Amygdala (tissue), 56 donors: ENCODE measurements at regions not wholly inside any gene's neighbourhood (a gene's known extent, or its start where the extent isn't known, plus 50 kb on each side); places are given as distances from the start of the nearest gene placed in this dataset.

ENCODE experiments used
- DNase-seq, 56 donors: peaks; one replicate each; lab custom pipeline; 2025; lab: John Stamatoyannopoulos, UW

DNA sequence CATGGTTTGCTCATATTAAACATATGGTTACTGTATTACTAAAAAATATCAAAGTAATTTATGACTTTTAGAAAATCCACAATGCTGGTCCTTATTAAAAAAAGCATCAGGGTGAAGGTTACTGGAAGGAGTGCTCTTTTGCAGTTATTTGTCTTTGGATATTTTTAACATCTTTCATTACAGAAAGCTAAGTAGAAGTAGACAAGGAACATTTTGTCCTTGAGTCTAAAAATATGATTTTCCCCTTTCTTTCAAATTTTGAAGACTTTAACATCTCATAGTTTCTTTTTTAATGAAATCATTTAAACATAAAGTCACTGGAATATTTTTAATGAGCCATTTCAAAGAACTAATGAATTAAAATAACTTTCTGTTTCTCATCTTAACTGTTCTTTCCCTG is 110.1 kb upstream of the TNS3 start:
- no peak for DNase-seq

DNA sequence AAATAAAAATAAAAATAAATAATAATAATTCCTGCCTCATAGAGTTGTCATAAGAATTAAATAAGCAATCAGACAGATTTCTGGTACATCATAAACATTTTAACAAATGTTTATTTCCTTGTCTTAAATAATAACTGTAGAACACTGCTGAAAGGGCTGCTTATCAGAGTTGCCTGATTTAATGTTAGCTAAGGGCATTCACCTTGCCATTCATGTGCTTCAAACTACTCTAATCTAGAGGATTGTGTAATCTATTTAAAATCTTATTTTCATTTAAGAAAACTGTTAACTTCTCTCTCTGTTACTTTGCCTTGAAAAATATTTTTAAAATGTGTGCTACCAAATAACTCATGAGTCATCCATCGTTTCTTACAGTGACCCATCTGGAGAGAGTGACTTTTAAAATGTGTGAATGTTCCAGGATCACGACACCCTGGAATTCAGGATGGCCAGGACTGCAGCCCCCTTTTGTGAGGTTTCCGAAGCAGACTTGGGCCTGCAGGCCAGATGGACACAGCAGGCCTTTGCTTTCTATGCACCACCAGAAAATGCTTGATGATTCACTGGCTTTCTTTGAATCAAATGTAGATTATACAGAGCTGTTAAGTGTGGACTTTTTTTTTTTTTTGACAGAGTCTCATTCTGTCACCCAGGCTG is 109.1 kb upstream of the TNS3 start:
- DNase-seq = peak in 2 of 56 donors; percentile 21 to 22

DNA sequence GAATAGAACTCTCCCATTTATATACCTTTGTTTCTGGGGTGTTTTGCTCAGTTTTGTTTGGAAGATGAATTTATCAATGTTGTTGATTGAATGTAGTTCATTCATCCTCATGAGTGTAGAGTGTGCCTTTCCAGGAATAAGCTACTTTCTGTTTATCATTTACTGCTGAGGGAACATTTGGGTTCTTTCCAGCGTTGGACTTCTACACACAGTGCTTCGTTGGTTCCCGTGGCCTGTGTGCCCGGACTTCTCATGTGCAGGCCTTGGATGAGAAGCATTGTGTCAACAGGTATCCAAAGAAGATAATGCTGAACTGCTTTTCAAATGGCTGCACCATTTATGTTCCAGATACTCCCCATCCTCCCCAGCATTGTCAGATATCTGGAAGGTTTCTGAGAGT is 107.6 kb upstream of the TNS3 start:
- DNase-seq = peak in 4 of 56 donors; percentile 3 to 19 (median 6)

DNA sequence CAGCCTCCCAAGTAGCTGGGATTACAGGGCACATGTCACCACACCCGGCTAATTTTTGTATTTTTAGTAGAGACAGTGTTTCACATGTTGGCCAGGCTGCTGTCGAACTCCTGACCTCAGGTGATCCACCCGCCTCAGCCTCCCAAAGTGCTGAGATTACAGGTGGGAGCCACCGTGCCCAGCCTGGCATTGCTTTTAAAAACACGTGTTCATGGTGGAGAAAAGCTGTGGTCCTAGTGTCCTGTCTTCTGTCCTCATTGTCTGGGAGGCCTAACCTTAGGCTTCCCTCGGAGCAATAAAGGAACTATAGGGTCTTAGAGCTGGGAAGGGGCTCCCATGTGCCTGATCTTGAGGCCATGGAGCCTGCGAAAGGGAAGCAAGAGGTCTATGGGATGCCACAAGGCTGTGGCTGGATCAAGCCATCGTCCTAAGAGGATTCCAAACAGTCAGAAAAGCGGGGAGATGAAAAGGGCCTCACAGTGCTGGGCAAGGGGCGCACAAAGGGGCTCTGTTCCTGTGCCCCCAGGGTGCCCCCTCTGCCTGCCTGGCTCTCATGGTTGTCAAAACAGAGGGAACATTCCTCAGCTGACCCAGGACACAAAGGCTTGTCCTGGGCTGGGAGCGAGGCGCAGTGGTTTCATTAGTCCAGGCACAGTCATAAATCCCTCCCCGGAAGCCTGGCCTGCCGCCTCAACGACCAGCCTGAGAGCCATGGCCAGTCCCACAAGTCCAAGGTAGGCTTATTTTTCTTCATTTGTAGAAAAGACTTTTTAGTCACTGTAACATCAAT is 106.6 kb upstream of the TNS3 start:
- DNase-seq = peak in 28 of 56 donors; percentile 4 to 47 (median 25)

DNA sequence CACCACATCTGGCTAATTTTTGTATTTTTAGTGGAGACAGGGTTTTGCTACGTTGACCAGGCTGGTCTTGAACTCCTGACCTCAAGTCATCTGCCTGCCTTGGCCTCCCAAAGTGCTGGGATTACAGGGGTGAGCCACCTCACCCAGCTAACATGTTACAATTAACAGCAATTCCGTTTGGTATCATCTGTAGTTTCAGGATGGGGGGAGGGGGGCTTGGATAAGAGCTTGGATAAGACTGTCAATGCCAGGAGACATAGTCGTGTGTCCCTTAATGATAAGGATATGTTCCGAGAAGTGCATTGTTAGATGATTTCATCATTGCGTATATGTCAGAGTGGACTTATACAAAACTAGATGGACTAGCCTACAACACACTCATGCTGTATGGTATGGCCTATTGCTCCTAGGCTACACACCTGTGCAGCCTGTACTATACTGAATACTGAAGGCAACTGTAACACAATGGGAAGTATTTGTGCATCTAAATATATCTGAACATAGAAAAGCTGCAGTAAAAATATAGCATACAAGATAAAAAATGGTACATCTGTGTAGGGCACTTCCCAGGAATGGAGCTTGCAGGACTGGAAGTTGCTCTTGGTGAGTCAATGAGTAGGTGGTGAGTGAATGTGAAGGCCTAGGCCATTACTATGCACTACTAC is 103.9 kb upstream of the TNS3 start:
- DNase-seq = no peak

DNA sequence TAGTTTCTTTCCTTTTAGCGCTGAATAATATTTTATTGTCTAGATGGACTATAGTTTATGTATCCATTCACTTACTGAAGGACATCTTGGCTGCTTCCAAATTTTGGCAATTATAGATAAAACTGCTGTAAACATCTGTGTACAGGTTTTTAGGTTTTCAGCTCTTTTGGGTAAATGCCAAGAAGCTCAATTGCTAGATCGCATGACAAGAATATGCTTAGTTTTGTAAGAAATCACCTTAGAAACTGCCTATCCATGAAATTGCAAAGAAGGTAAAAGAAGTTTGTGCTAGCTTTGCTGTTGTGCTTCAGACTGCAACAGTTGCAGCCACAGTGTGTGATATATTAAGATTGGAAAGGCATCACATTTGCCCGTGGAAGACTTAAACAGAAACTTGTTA is 103.2 kb upstream of the TNS3 start:
- no peak for DNase-seq

DNA sequence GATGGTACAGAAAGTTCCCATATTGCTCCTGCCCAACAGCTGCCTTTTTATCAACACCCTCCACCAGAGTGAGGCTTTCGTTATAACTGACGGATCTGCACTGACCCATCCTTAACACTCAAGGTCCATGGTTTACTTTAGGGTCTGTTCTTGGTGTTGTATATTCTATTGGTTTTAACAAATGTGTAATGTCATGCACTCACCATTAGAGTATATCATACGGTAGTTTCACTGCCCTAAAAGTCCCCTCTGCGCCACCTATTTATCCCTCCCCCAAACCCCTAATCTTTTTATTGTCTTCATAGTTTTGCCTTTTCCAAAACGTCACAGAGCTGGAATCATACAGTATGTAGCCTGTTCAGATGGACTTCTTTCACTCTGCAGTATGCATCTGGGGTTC is 102.8 kb upstream of the TNS3 start:
- no peak for DNase-seq

DNA sequence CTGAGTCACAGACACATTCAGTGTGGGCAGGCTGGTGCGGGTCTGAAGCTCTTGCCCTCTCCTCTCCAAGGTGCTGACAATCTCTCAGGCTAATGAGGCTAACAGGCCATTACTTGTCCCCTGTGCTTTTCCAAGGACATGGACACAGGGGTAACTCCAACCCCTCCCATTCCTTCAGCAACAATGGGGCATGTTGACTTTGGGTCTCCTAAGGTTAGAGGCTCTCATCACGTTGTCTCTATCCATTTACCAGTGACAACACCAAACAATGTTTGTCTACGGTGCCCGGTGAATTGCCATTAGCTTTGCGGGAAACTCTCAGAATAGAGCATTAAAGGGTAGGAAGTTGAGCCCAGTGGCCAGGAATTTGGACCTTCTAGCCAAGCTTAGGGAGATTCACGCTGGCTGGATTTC is 101.6 kb upstream of the TNS3 start:
- DNase-seq = no peak

DNA sequence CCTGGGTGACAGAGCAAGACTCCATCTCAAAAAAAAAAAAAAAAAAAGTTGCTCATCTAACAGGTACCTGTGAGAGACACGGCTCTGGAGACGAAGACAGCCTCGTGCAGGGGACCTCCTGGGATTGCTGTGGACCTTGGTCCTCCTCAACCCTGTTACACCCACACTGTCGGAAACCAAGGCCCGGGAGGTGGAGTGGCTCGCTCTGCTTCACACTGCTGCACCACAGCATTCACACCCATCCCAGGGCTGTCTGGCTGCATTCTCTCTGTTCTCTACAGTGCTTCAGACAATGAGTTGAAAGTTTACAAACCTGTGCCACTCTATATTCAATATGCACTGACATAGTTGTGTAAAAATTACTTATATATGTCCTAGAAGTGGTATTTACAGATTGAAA is 101.0 kb upstream of the TNS3 start:
- no peak for DNase-seq

DNA sequence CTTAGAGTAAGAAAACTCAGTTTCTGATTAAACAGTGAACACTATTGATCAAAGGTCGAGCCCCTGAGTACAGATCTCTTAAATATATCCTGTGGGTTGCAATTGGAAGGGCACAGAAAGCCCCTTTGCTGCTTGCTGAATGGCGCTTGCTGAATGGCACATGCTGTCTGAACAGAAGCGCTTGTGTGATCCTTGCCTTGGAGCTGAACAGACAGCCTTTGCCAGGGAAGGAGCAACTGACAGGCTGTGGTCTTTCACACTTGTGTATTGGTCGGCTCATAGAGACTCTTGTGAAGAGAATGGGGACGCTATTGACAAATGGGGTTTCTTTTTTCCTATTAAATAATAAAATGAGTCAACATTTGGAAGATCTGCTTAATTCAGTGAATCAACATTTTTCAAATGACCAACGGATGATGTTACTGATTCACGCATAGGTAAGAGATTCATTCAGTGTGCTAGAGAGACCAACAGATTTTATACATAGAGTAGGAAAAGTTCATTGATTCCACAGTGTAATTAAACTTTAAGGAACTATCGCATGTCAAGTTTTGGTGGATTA is 99.4 kb upstream of the TNS3 start:
- DNase-seq = peak in 8 of 56 donors; percentile 12 to 25 (median 18)

DNA sequence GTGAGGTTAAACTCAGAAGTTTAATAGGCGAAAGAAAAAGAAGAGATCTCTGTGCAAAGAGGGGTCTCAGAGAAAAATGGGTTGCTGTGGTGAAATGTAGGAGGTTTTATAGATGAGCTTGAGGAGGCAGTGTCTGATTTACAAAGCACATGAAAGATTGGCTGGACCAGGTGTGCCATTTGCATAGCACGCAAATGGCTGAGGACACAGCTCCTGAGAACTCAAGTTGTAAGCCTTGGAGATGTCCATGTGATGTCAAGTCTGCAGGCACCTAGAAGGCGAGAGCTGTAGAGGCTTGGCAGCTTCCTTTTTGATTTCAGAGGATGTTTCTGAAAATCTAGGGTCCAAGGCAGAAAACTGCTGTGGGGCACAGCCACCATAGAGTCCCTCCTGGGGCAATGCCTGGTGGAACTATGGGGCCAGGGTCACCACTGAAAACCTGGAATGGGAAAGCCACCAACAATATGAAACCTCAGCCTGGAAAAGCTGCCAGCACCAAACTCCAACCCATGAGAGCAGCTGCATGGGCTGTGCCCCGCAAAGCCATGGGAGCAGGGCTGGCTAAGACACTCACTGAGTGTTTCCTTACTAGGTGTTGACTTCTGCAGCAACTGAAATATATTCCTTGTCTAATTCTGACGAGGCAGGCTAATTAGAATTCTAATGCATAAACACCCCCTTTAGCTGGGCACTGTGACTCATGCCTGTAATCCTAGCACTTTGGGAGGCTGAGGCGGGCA is 96.9 kb upstream of the TNS3 start:
- DNase-seq = no peak

DNA sequence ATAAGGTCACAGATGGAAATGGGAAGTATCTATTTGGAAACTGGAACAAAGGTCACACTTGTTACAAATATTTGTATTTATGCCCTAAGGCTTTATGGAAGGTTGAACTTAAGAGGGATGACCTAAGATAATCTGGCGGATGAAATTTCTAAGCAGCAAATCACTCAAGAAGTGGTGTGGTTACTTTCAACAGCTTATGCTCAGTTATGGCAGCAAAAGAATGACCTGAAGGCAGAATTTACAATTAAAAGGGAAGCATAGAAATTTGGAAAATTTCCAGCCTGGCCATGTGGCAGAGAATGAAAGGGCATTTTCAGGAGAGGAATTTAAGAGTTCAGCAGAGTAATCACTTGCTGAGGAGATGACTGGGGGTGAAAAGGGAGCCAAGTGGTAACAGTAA is 95.8 kb upstream of the TNS3 start:
- DNase-seq = no peak

DNA sequence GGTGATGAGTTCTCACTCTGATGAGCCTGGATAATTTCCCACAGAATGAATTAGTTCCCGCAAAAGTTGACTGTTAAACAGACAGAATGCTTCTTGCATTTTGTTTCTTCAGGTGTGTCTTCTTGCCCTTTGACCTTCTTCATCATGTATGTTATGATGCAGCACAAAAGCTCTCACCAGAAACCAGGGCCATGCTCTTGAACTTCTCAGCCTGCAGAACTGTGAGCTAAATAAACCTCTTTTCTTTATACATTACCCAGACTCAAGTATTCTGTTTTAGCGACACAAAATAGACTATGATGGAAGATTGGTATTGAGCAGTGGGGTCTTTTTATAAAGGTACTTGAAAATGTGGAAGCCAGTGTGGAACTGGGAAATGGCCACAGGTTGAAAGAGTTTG is 95.2 kb upstream of the TNS3 start:
- DNase-seq = no peak

DNA sequence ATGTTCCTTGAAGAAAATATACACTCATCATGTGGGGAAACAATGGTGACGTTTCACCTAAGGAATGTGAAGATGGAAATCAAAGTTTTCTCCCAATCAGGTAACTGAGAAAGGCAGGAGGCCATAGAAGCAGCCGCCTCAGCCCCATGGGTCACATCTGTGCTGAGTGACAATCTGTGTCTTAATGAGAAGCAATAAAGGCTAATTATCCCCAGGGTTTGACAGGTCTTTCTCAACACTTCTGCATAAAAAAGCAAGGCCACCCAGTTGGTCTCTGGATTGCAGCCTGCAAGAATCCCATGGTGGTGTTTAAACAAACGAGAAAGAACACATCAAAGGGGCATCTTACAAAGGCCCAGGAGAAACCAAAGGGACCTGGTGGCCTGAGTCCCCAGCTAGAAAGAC is 91.1 kb upstream of the TNS3 start:
- DNase-seq = no peak

DNA sequence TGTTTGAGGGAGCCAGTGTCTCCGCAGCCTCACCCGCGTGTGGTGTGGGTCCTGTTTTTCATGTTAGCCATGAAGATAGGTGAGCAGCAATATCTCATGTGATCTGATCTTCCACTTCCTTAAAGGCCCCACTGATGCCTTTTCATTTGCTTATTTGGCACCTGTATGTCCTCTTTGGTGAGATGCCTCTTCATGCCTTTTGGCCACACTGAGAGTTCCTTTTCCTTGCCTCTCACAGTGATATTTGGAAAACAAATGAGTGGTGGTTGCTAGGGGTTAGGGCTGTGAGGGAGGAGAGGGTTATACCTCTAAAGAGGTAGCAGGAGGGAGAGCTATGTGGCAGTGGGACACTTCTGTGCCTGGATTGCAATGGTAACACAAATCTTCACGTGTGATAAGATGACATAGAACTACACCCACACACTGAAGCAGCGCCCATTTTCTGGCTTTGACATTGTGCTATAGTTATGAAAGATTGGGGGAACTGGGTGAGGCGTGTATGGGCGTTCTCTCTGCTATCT is 90.4 kb upstream of the TNS3 start:
- no peak for DNase-seq

DNA sequence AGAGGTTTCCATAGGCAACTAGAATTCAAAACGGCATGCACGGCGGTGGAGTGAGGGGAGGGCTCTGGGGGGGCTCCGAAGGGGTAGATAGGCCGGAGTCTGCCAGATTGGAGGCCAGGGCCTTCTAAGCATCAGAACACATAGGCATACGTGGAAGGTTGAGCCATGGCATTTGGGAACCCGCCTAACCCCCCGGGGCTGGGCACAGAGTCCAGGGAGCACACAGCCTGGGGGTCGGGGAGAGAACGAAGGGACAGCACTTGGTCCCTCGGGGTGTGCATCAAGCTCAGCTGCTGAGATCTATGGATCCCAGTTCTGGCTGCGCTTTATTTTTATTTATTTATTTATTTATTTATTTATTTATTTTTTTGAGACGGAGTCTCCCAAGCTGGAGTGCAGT is 89.4 kb upstream of the TNS3 start:
- DNase-seq = no peak

DNA sequence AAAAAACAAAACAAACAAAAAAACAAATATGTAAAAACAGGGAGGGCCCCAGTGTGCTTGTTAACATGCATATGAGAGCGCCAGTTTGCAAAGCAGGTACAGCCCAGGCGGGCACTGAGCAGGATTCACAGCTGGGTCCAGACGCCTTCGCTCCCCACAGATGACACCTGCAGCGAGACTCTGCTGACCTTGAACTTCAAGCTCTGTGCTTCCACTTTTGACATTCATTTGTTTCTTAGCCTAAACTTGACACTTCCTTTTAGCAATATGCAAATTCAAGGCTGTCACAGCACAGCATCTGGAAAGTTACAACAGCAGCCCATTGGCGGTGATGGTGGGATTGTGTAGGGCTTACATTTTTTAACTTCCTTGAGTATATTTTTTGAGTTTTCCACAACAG is 88.8 kb upstream of the TNS3 start:
- no peak for DNase-seq

DNA sequence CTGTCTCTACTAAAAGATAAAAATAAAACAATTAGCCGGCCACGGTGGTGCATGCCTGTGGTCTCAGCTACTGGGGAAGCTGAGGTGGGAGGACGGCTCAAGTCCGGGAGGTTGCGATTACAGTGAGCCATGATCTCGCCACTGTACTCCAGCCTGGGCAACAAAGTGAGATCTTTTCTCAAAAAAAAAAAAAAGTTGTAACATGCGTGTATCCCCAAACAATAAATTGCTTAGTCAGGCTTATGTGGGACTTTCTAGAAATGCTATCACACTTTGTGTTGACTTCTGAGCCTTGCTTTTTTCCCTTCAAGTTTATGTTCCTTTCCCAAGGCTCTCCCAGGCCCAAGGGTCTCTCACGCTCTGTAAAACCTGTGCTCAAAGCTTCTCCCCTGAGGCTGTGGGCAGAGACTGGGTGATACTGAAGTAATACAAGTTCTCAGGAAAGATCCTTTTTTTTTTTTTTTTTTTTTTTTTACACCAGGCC is 88.0 kb upstream of the TNS3 start:
- no peak for DNase-seq

DNA sequence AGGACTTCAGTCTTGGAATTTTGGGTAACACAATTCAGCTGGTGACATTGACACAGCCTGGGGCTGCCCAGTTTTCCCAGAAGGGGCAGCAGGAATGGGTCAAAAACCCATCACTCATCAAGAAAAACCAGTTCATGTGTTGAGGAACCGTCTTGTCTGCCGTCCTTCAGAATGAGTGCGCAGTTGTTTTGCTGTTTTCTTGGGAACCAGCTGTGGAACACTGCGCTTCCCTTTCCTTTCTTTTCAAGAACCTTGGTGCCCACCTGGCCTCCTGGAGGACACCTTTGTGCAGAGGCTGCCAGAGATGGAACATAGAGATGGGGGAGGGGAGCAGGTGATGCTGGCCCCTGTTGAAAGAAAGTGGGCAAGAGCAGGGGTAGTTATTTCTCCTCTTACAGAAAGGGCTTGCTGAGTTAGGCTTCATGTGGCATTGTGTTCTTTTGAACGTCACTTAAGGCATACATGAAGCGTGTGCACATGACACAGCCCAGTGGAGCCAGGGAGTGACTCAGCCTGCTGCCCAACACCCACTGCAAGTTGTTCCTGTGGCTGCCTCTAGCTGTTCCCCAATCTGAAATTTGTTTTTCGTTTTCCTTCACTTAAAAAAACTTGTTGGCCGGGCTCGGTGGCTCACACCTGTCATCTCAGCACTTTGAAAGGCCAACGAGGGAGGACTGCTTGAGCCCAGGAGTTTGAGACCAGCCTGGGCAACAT is 87.4 kb upstream of the TNS3 start:
- peak in 19 of 56 donors; percentile 7 to 54 (median 17) for DNase-seq
